GM21515 (cell line): ENCODE measurements at regions not wholly inside any gene's neighbourhood (a gene's known extent, or its start where the extent isn't known, plus 50 kb on each side); places are given as distances from the start of the nearest gene placed in this dataset.

Experiments used
- ATAC-seq: cut with Tn5 transposase; IDR thresholded peaks from one replicate; pipeline ENCODE4 v1.9.1; 2021; ENCODE audit not compliant: unreplicated experiment

GRCh38 chr15:92224843-92225242 is 168.8 kb upstream of the ST8SIA2 start:
- ATAC-seq = no peak

DNA sequence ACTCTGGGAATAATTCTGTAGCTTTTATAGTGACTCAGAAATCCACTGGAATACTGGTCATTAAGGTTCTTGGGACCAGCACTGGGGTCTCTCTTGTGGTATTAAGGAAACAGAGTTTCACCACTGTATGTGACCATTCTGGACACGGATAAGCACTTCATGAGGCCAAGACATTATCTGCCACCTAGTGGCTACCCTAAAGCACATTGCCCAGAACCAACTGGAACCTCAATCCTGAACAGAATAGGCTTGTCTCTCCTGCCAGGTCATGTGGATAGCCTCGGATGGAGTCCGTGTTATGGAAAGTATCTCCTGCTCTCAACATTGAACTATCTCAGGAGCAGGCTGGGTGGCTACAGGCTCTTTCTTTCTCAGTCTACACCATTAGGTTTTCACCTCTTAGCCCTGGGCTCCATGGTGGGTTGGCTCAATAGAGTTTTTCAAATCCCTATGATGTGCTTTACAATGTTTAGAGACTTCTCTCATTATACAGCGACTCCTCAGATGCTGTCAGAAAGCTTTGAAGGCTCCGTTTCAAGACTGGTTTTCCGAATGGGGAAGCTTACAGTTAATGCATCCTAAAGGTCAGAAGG is 167.6 kb upstream of the ST8SIA2 start:
- ATAC-seq = peak; percentile 63

- ATAC-seq = no peak
Observed at GRCh38 chr15:92228830-92229229, 164.9 kb upstream of the ST8SIA2 start.

GRCh38 chr15:92231461-92231860 is 162.2 kb upstream of the ST8SIA2 start:
- no peak for ATAC-seq

GRCh38 chr15:92232317-92232716 is 161.4 kb upstream of the ST8SIA2 start:
- ATAC-seq = no peak

- ATAC-seq = no peak
Observed at GRCh38 chr15:92232876-92233275, 160.8 kb upstream of the ST8SIA2 start.

- ATAC-seq = no peak
Observed at GRCh38 chr15:92243227-92243626, 150.5 kb upstream of the ST8SIA2 start.

- ATAC-seq = no peak
Observed at GRCh38 chr15:92244703-92245102, 149.0 kb upstream of the ST8SIA2 start.

DNA sequence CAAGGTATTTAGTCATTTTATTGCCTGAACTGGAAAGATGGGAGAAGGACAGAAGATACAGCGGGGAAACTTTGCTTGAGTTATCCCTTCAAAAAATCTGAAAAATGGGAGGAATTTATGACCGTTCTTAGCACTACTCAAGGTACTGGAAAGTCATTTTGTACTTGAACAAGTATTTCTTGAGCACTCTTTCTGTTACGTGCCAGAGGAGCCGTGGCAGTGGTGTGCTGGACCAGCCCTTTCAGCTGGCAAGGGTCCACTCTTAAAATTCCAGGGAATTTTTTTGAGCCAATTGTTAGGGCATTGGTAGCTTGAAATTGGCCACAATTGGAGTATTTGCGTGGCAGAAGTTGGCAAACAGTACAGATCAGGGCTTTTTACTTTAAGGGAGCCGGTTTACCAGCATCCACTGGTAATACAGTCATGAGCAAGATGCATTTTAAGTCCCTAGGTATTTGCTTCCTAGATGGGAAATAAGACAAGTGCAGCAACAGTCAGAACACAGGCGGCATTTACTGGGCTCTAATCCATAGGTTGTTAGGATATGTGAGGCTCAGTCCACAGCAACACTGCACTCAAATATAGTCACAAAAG is 145.9 kb upstream of the ST8SIA2 start:
- ATAC-seq = no peak

DNA sequence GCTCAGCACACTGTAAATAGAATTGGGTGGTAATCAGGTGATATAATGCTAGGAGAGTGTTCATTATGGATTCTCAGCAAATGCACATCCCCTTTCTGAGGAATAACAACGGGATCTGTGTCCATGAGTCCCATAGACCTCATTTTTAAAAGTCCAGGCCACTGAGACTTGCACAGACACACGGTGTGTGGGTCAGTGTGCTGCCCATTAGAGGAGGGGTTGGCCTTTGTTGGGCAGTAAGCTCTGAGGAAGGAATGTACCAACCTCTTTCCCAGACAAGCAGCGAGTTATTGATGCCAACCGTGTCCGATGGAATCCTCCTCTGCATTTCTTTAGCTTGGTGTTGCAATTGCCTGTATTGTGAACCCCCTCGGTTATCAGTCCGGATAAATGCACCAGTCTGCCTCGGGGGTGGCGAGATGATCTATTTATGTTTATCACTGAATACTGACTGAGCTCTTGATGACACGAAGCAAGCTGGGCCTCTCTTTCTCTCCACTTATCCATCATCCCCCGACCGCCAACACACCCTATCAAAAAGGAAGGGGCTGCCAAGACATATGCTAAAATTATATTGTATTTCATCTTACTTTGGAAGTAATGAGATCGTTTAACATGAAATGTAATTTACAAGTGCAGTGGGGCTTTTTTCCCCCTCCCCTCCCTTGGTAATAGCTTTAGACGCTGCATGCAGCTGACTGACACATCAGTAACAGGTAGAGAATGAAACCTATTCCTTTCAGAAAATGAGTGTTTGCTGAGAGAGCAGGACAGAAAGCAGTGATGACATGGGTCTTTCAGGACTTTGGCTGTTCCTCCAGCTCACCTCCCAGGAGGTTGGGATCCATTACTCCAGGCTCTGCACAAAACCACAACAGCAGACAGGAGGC is 126.6 kb upstream of the ST8SIA2 start:
- ATAC-seq = no peak

GRCh38 chr15:92268900-92269299 is 124.8 kb upstream of the ST8SIA2 start:
- ATAC-seq = no peak

GRCh38 chr15:92271179-92271578 is 122.5 kb upstream of the ST8SIA2 start:
- ATAC-seq = no peak

- ATAC-seq = no peak
Observed at GRCh38 chr15:92272106-92272505, 121.6 kb upstream of the ST8SIA2 start.

DNA sequence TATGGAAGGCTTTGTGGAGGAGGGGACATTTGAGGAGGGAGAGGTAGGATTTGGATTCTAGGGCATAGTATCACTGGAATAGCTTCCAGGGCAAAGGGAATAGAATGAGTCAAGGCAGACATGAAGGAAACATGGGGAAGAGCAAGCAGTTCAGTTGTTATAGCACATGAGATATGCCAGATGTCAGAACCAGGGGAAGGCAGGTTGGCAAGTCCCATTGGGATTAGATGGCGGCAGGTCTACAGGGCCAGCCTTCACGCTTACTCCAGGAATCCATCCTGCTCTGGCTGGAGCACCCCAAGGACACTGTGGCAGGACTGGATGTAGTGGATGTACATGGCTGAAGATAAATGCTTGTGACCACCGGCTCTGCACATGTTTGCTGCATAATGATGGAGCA is 120.4 kb upstream of the ST8SIA2 start:
- no peak for ATAC-seq

GRCh38 chr15:92273723-92274122 is 120.0 kb upstream of the ST8SIA2 start:
- ATAC-seq = no peak

DNA sequence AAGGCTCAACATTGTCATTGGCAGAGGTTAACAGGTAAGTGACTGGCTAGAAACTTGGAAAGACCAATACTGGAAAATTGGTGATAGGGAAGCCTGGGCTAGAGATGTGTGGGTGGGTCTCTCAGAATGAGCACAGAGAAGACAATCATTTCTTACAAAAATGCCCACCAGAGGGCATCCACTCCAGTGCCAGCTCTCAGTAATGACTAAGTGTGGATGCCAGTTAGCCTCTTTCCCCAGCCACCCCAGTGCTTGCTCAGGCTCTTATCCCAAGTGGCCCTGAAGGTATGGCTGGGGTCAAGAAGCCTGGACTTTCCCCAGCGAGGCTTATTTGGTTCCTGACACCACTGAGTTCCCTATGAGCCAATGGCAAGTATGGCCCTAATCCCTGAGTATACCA is 115.9 kb upstream of the ST8SIA2 start:
- no peak for ATAC-seq

DNA sequence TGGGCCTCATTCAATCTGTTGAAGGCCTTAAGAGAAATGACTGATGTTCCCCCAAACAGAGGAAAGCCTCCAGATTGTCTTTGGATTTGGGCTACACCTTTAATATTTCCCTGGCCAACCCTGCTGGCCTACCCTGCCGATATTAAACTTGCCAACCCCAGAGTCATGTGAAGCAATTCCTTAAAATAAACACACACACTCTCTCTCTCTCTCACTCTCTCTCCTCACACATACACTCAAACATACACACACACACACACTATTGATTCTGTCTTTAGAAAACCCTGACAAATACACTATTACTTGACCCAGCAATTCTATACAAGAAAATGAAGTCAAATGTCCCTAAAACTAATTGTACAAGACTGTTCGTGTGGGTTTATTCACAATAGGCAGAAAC is 109.9 kb upstream of the ST8SIA2 start:
- no peak for ATAC-seq

DNA sequence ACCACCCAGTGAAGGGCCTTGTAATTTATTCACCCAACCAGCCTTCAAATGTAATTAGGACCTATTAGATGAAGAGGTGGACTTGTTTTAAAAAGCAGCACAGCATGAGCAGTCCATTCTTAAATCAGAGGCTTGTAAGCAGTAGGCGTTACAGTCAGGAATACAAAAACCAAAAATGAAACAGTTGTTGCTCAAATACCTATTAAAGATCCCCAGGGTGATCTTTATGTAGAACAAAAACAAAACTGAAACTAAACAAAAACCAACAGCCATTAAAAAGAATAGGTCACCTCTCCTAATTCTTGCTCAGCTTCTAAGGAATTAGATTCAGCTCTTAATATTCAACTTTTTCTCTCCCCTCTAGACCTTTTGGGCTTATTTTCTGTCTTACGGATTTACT is 104.9 kb upstream of the ST8SIA2 start:
- ATAC-seq = peak; percentile 83

- ATAC-seq = no peak
Observed at GRCh38 chr15:92289733-92290132, 103.9 kb upstream of the ST8SIA2 start.

DNA sequence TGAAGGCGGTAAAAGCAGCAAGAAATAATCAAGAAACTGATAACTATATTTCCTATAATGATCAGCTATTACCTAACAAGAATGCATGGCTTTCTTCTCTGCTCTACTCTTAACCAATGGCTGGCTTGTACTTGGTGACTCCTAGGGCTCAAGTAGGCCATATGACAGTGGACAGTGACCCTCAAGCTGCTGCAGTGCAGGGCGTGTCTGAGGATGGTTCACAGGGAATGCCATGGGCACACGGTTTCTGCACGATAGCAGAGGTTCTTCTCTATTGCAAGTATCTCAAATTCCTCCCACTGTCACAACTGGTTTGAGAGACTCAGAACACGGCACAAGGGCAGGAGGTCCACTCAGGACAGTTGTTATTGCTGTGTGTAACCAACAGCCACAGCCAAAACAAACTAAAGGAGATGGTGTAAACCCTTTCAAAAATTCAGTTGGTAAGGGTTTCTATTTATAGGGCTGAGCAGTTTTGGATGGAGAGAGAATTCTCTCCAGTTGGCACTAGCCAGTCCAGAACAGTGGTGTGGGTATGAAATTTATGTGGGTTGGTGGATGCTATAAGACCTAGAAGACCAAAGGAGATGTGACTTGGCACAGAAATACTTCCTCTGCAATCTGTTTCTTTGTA is 103.2 kb upstream of the ST8SIA2 start:
- ATAC-seq = no peak

- no peak for ATAC-seq
Observed at GRCh38 chr15:92291900-92292299, 101.8 kb upstream of the ST8SIA2 start.

GRCh38 chr15:92294759-92295158 is 98.9 kb upstream of the ST8SIA2 start:
- no peak for ATAC-seq
